Thyroid gland (tissue), 4 donors: ENCODE measurements at regions not wholly inside any gene's neighbourhood (a gene's known extent, or its start where the extent isn't known, plus 50 kb on each side); places are given as distances from the start of the nearest gene placed in this dataset.

Experiments
- POLR2A ChIP-seq, 2 donors: fragments of 450-650 bp; IDR thresholded peaks; one replicate each; pipeline ENCODE4 v1.6.1; 2017; ENCODE audit warnings: antibody characterized with exemption in 2 of 2, mild to moderate bottlenecking in 2 of 2, moderate library complexity in 1 of 2
- TF ChIP-seq, protein P1 (sequence below), 6 experiments: fragments of 200-600 bp in 3 of 6; fragments of 450-650 bp in 3 of 6; sonication (generic) in 3 of 6; IDR thresholded peaks; one replicate each; pipeline ENCODE4 v1.5.1; 2016 to 2019; ENCODE audit warnings: antibody characterized with exemption in 6 of 6, mild to moderate bottlenecking in 2 of 6, inconsistent platforms in 1 of 6, moderate library complexity in 1 of 6

DNA sequence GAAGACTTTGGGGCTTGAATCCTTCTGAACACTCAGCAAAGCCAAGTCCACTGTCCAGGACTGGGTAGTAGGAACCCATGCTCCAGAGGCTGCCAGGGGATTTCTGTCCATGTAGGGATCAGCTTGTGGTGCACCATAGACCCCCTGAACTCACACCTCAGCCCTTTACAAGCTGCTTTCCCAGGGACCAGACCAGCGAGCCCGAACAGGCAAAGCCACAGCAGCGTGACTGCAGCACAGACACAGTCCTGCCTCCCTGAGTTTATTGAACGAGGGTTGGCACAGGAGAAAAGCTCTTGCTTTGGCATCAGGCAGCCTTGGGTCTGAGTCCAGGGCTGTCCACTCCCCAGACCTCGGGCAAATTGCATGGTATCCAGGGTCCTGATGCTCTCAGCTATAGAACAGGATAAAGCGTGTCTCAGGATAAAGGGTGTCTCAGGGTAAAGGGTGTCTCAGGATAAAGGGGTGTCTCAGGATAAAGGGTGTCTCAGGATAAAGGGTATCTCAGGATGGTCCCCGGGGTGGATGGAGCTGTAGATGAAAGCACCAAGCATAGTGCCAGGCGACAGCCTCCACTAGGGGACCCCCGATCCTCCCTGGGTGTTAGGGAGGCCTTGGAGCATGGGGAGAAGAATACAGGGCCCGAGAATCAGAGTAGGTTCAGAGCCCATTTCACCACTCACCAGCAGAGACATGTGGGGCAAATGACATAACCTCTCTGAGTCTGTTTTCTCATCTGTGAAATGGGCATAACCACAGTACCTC, 648.8 kb downstream of the NPHP4 start:
- TF ChIP-seq, protein P1, sequence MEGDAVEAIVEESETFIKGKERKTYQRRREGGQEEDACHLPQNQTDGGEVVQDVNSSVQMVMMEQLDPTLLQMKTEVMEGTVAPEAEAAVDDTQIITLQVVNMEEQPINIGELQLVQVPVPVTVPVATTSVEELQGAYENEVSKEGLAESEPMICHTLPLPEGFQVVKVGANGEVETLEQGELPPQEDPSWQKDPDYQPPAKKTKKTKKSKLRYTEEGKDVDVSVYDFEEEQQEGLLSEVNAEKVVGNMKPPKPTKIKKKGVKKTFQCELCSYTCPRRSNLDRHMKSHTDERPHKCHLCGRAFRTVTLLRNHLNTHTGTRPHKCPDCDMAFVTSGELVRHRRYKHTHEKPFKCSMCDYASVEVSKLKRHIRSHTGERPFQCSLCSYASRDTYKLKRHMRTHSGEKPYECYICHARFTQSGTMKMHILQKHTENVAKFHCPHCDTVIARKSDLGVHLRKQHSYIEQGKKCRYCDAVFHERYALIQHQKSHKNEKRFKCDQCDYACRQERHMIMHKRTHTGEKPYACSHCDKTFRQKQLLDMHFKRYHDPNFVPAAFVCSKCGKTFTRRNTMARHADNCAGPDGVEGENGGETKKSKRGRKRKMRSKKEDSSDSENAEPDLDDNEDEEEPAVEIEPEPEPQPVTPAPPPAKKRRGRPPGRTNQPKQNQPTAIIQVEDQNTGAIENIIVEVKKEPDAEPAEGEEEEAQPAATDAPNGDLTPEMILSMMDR (IDR thresholded peaks at IDR 0.05) = no peak
- no peak for TF ChIP-seq POLR2A (IDR thresholded peaks at IDR 0.05)
